ENCODE measurements at regions not wholly inside any gene's neighbourhood (a gene's known extent, or its start where the extent isn't known, plus 50 kb on each side); places are given as distances from the start of the nearest gene placed in this dataset.

DNA sequence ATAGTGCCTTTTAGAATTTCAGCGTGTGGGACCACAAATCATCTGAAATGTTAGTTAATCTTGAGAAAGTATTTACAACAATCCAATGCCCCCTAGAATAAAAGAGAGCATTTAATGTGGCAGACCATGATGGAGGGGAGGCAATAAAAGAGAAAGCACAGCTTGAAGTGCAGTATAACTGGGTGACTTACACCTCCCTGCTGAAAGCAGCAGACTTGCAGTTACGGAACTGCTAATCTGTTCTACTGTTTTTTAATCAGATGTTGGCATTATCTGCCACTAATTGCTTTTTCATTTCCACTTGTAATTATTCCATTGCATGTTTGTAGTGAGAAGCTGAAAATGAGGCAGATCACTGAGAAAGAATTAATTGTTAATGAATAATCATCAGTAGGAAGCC lies 130.5 kb upstream of the ITGA4 start:
- TF ChIP-seq POLR2A (IDR thresholded peaks at IDR 0.05; ENCODE audit: low read depth, low read length) (no peak), RFX5 (IDR thresholded peaks at IDR 0.05; ENCODE audit: low read depth, low read length) (no peak), CEBPB (IDR thresholded peaks at IDR 0.05; ENCODE audit: low read depth, low read length) (no peak), RAD21 (IDR thresholded peaks at IDR 0.05; ENCODE audit: low read length) (no peak), MXI1 (IDR thresholded peaks at IDR 0.05; ENCODE audit: borderline replicate concordance, low read depth, low read length) (no peak), MAFK (IDR thresholded peaks at IDR 0.05; ENCODE audit: low read depth, low read length) (no peak), SMC3 (IDR thresholded peaks at IDR 0.05; ENCODE audit: low read depth, low read length) (no peak), NFE2L2 (IDR thresholded peaks at IDR 0.05; ENCODE audit: low read depth, low read length) (no peak), MAZ (IDR thresholded peaks at IDR 0.05; ENCODE audit: borderline replicate concordance, low read depth, low read length) (no peak), CHD1 (IDR thresholded peaks at IDR 0.05; ENCODE audit: low read depth, low read length) (no peak)
- TF ChIP-seq, protein P1, sequence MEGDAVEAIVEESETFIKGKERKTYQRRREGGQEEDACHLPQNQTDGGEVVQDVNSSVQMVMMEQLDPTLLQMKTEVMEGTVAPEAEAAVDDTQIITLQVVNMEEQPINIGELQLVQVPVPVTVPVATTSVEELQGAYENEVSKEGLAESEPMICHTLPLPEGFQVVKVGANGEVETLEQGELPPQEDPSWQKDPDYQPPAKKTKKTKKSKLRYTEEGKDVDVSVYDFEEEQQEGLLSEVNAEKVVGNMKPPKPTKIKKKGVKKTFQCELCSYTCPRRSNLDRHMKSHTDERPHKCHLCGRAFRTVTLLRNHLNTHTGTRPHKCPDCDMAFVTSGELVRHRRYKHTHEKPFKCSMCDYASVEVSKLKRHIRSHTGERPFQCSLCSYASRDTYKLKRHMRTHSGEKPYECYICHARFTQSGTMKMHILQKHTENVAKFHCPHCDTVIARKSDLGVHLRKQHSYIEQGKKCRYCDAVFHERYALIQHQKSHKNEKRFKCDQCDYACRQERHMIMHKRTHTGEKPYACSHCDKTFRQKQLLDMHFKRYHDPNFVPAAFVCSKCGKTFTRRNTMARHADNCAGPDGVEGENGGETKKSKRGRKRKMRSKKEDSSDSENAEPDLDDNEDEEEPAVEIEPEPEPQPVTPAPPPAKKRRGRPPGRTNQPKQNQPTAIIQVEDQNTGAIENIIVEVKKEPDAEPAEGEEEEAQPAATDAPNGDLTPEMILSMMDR (conservative IDR thresholded peaks at IDR 0.05; ENCODE audit: low read depth, low read length), result no peak
- TF ChIP-seq, protein P2, sequence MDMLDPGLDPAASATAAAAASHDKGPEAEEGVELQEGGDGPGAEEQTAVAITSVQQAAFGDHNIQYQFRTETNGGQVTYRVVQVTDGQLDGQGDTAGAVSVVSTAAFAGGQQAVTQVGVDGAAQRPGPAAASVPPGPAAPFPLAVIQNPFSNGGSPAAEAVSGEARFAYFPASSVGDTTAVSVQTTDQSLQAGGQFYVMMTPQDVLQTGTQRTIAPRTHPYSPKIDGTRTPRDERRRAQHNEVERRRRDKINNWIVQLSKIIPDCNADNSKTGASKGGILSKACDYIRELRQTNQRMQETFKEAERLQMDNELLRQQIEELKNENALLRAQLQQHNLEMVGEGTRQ (IDR thresholded peaks at IDR 0.05; ENCODE audit: low read depth, low read length), result no peak
- TF ChIP-seq, protein P3, sequence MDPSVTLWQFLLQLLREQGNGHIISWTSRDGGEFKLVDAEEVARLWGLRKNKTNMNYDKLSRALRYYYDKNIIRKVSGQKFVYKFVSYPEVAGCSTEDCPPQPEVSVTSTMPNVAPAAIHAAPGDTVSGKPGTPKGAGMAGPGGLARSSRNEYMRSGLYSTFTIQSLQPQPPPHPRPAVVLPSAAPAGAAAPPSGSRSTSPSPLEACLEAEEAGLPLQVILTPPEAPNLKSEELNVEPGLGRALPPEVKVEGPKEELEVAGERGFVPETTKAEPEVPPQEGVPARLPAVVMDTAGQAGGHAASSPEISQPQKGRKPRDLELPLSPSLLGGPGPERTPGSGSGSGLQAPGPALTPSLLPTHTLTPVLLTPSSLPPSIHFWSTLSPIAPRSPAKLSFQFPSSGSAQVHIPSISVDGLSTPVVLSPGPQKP (IDR thresholded peaks at IDR 0.05; ENCODE audit: borderline replicate concordance, low read depth, low read length), result no peak
